HCT116 (cell line): ENCODE measurements at regions not wholly inside any gene's neighbourhood (a gene's known extent, or its start where the extent isn't known, plus 50 kb on each side); places are given as distances from the start of the nearest gene placed in this dataset.

Experiments
- ATAC-seq: fragments of 200-7000 bp; cut with Tn5 transposase; 2 replicates; pipeline ENCODE4 v1.9.1; 2020; ENCODE audit warnings: mild to moderate bottlenecking, moderate library complexity
- BruUV-seq: library from RNA; stranded (reverse); fragments of 400-500 nt; replicated peaks from 2 replicates; lab custom pipeline; 2021; lab: Mats Ljungman, UMichigan
- CTCF ChIA-PET: fragments of 300-600 bp; sonication (Branson Sonifier 250); formaldehyde crosslinking; loops from one replicate; lab custom pipeline; 2021; ENCODE audit warnings: antibody characterized with exemption; lab: Charles Lee
- POLR2A ChIA-PET: fragments of 300-600, 350-600 bp; sonication (Branson Sonifier 250); formaldehyde crosslinking; loops from one replicate; lab custom pipeline; 2021; ENCODE audit warnings: antibody characterized with exemption; lab: Charles Lee
- RAD21 ChIA-PET, 2 experiments: fragments of 300-600 bp; sonication (Branson Sonifier 250); formaldehyde crosslinking; loops; one replicate each; lab custom pipeline; 2023; ENCODE audit warnings: low total read pairs in 2 of 2; ENCODE audit not compliant: uncharacterized antibody in 2 of 2, unreplicated experiment in 2 of 2, low non-redundant PET in 1 of 2; lab: Charles Lee
- DNase-seq: peaks from one replicate; pipeline ENCODE4 v3.0.0-alpha.2; 2010; ENCODE audit warnings: low read depth, low spot score
- H2AFZ ChIP-seq: fragments of 200-600 bp; shearing (Covaris generic), sonication (generic); 2 replicates; pipeline ENCODE4 v1.6.1; 2017; ENCODE audit warnings: low read depth, mixed run types, mixed read lengths, antibody characterized with exemption, low read length; ENCODE audit not compliant: poor library complexity, severe bottlenecking
- H3K27ac ChIP-seq: 2 replicates; pipeline ENCODE4 v1.5.1; 2012; ENCODE audit warnings: low read depth, low read length
- H3K27me3 ChIP-seq: fragments of 200-600 bp; sonication (generic); 2 replicates; pipeline ENCODE4 v1.6.1; 2016; ENCODE audit warnings: mixed run types, low read length, mixed read lengths; ENCODE audit not compliant: insufficient read depth
- H3K36me3 ChIP-seq, 2 experiments: fragments of 200-500 bp in 1 of 2; fragments of 200-600 bp in 1 of 2; sonication (Bioruptor generic) in 1 of 2; sonication (generic) in 1 of 2; 2 replicates each; pipeline versions ENCODE4 v1.5.1 to v1.6.1; 2014 to 2016; ENCODE audit warnings: low read length in 2 of 2, inconsistent platforms in 1 of 2, mixed read lengths in 1 of 2, mixed run types in 1 of 2; ENCODE audit not compliant: insufficient read depth in 2 of 2, control insufficient read depth in 1 of 2
- H3K4me1 ChIP-seq, 2 experiments: fragments of 200-600 bp in 1 of 2; sonication (generic) in 1 of 2; 2 replicates each; pipeline versions ENCODE4 v1.5.1 to v1.6.1; 2012 to 2017; ENCODE audit warnings: low read length in 2 of 2, inconsistent platforms in 1 of 2, mild to moderate bottlenecking in 1 of 2, mixed read lengths in 1 of 2, mixed run types in 1 of 2, moderate library complexity in 1 of 2; ENCODE audit not compliant: insufficient read depth in 2 of 2, control insufficient read depth in 1 of 2
- H3K4me2 ChIP-seq: fragments of 200-600 bp; sonication (generic); 2 replicates; pipeline ENCODE4 v1.6.1; 2017; ENCODE audit warnings: mixed run types, low read length, mixed read lengths
- H3K4me3 ChIP-seq, 2 experiments: fragments of 200-600 bp in 1 of 2; sonication (generic) in 1 of 2; replicated peaks in 1 of 2; 2 replicates each; pipeline ENCODE4 v1.5.1; 2011 to 2016; ENCODE audit warnings: low read length in 2 of 2, control low read depth in 1 of 2, low read depth in 1 of 2, mild to moderate bottlenecking in 1 of 2, mixed read lengths in 1 of 2, mixed run types in 1 of 2
- H3K79me2 ChIP-seq: fragments of 200-600 bp; sonication (generic); 2 replicates; pipeline ENCODE4 v1.6.1; 2017; ENCODE audit warnings: mild to moderate bottlenecking, mixed run types, low read length, moderate library complexity, mixed read lengths; ENCODE audit not compliant: insufficient read depth
- H3K9ac ChIP-seq: fragments of 200-600 bp; sonication (generic); 2 replicates; pipeline ENCODE4 v1.6.1; 2016; ENCODE audit warnings: low read length, mixed read lengths
- H3K9me2 ChIP-seq: fragments of 200-600 bp; sonication (generic), shearing (Covaris generic); 2 replicates; pipeline ENCODE4 v1.6.1; 2017; ENCODE audit warnings: mixed run types, mild to moderate bottlenecking, moderate library complexity; ENCODE audit not compliant: insufficient read depth
- H3K9me3 ChIP-seq, 2 experiments: fragments of 200-500 bp in 1 of 2; fragments of 200-600 bp in 1 of 2; sonication (Bioruptor generic) in 1 of 2; sonication (generic) in 1 of 2; 2 replicates each; pipeline ENCODE4 v1.6.1; 2014 to 2017; ENCODE audit warnings: low read length in 2 of 2, mixed read lengths in 2 of 2, inconsistent platforms in 1 of 2, low read depth in 1 of 2, mild to moderate bottlenecking in 1 of 2, mixed run types in 1 of 2, moderate library complexity in 1 of 2; ENCODE audit not compliant: control insufficient read depth in 1 of 2, insufficient read depth in 1 of 2
- H4K20me1 ChIP-seq: fragments of 200-600 bp; sonication (generic), shearing (Covaris generic); 2 replicates; pipeline ENCODE4 v1.6.1; 2017; ENCODE audit warnings: mixed run types, mild to moderate bottlenecking, moderate library complexity; ENCODE audit not compliant: insufficient read depth
- CBX3 ChIP-seq: IDR thresholded peaks from 2 replicates; pipeline ENCODE4 v1.6.1; 2012; ENCODE audit warnings: low read depth
- CTCF ChIP-seq, 3 experiments: fragments of 200-600 bp in 1 of 3; sonication (generic) in 1 of 3; IDR thresholded peaks in 2 of 3; conservative IDR thresholded peaks in 1 of 3; 2 replicates each; pipeline ENCODE4 v1.5.1; 2012 to 2017; ENCODE audit warnings: low read depth in 2 of 3, low read length in 2 of 3, antibody characterized with exemption in 1 of 3, borderline replicate concordance in 1 of 3, control low read depth in 1 of 3, mild to moderate bottlenecking in 1 of 3, mixed read lengths in 1 of 3, mixed run types in 1 of 3, moderate library complexity in 1 of 3; ENCODE audit not compliant: insufficient read depth in 1 of 3
- EGR1 ChIP-seq: IDR thresholded peaks from 2 replicates; pipeline ENCODE4 v1.6.1; 2012; ENCODE audit warnings: low read depth
- ELF1 ChIP-seq: IDR thresholded peaks from 2 replicates; pipeline ENCODE4 v1.6.1; 2012; ENCODE audit warnings: low read depth, borderline replicate concordance
- EZH2 ChIP-seq: fragments of 200-600 bp; sonication (generic); IDR thresholded peaks from 2 replicates; pipeline ENCODE4 v1.6.1; 2017; ENCODE audit warnings: antibody characterized with exemption, mixed run types
- EZH2phosphoT487 ChIP-seq: fragments of 200-600 bp; IDR thresholded peaks from 2 replicates; pipeline ENCODE4 v1.6.1; 2018; ENCODE audit warnings: antibody characterized with exemption, borderline replicate concordance
- JUND ChIP-seq: IDR thresholded peaks from 2 replicates; pipeline ENCODE4 v1.6.1; 2012
- POLR2A ChIP-seq: IDR thresholded peaks from 2 replicates; pipeline ENCODE4 v1.7.0; 2011; ENCODE audit warnings: borderline replicate concordance; ENCODE audit not compliant: insufficient read depth, insufficient read length; ENCODE audit errors: extremely low read depth
- POLR2AphosphoS5 ChIP-seq: IDR thresholded peaks from 2 replicates; pipeline ENCODE4 v1.6.1; 2011; ENCODE audit warnings: mild to moderate bottlenecking, low read depth, low read length, moderate library complexity
- RAD21 ChIP-seq: IDR thresholded peaks from 2 replicates; pipeline ENCODE4 v1.6.1; 2012; ENCODE audit warnings: low read depth, mild to moderate bottlenecking
- SIN3A ChIP-seq: IDR thresholded peaks from 2 replicates; pipeline ENCODE4 v1.6.1; 2012; ENCODE audit warnings: low read depth
- SP1 ChIP-seq: IDR thresholded peaks from 2 replicates; pipeline ENCODE4 v1.6.1; 2012; ENCODE audit warnings: low read depth
- SRF ChIP-seq: IDR thresholded peaks from 2 replicates; pipeline ENCODE4 v1.6.1; 2012; ENCODE audit warnings: low read depth
- TCF7L2 ChIP-seq: IDR thresholded peaks from 2 replicates; pipeline ENCODE4 v1.7.0; 2011; ENCODE audit warnings: borderline replicate concordance, inconsistent platforms; ENCODE audit not compliant: insufficient read depth, insufficient read length; ENCODE audit errors: extremely low read depth
- YY1 ChIP-seq: IDR thresholded peaks from 2 replicates; pipeline ENCODE4 v1.6.1; 2011; ENCODE audit warnings: low read length, low read depth, moderate library complexity, mild to moderate bottlenecking; ENCODE audit not compliant: insufficient replicate concordance; ENCODE audit errors: extremely low read depth
- intact Hi-C: fragments of 100-400 bp; cut with micrococcal nuclease; formaldehyde crosslinking; loops from 2 replicates; pipeline ENCODE4 v1.10.0; 2022
- TF ChIP-seq, protein P1 (sequence below): IDR thresholded peaks from 2 replicates; pipeline ENCODE4 v1.6.1; 2012
- TF ChIP-seq, protein P2 (sequence below): IDR thresholded peaks from 2 replicates; pipeline ENCODE4 v1.6.1; 2012

DNA sequence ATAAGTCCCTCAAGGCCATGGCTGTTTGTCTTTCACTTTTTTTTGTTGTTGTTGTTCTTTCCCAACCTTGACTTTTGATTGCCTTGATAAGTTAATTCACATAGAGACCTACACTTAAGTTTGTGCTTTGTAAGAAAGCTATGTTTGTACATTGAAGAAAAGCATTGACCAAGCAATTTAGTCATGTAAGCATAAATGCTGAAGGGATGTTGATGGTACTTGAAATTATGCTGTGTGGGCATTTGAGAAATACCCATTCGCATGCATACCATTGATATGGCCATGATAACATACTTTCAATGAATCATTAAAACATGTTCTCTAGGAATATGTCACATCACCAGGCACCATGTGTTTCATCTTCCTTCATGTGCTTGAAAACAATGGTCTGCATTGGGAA is 803.7 kb upstream of the TMEM132C start:
- no peak overlapping the region for H3K9ac ChIP-seq
- H2AFZ ChIP-seq: no peak overlapping the region
- ChIA-PET RAD21 (no interaction called here), POLR2A (no interaction called here), CTCF (no interaction called here)
- no peak overlapping the region for H3K4me2 ChIP-seq
- no peaks in the 10 kb centered on the region for H3K79me2 ChIP-seq
- no peaks in the 10 kb centered on the region for H3K9me2 ChIP-seq
- H3K4me3 ChIP-seq: no peak overlapping the region
- no peaks in the 10 kb centered on the region for H4K20me1 ChIP-seq
- no peaks in the 10 kb centered on the region for H3K27me3 ChIP-seq
- no peaks in the 10 kb centered on the region for H3K4me1 ChIP-seq
- BruUV-seq: no TSS peak
- no peak overlapping the region for H3K27ac ChIP-seq
- H3K36me3 ChIP-seq: no peaks in the 10 kb centered on the region
- intact Hi-C loops: no loop called here
- no peak for TF ChIP-seq SRF
- TF ChIP-seq CTCF (IDR thresholded peaks at IDR 0.05 in 2 of 3, conservative IDR thresholded peaks at IDR 0.05 in 1 of 3; ENCODE audit: borderline replicate concordance in 1 of 3, insufficient read depth in 1 of 3, low read depth in 2 of 3, low read length in 2 of 3): no peak
- TF ChIP-seq, protein P1, sequence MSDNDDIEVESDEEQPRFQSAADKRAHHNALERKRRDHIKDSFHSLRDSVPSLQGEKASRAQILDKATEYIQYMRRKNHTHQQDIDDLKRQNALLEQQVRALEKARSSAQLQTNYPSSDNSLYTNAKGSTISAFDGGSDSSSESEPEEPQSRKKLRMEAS: no peak
- no peak for TF ChIP-seq CBX3
- no peak for TF ChIP-seq RAD21
- TF ChIP-seq, protein P2, sequence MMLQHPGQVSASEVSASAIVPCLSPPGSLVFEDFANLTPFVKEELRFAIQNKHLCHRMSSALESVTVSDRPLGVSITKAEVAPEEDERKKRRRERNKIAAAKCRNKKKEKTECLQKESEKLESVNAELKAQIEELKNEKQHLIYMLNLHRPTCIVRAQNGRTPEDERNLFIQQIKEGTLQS: no peak
- no peak for TF ChIP-seq EGR1
- TF ChIP-seq JUND: no peak
- TF ChIP-seq EZH2phosphoT487: no peak
- no peak for TF ChIP-seq ELF1
- TF ChIP-seq SP1: no peak
- TF ChIP-seq SIN3A: no peak
- no peak for TF ChIP-seq EZH2
- no peak for TF ChIP-seq TCF7L2
- TF ChIP-seq POLR2AphosphoS5: no peak
- no peak for TF ChIP-seq YY1
- no peak for TF ChIP-seq POLR2A
- H3K9me3 ChIP-seq: peaks cover 0 to 4% of the 10 kb centered on the region in 2 experiments; a peak in 2 of 4 replicates
- DNase-seq (no peak), ATAC-seq (no peak)
